ENCODE measurements at regions not wholly inside any gene's neighbourhood (a gene's known extent, or its start where the extent isn't known, plus 50 kb on each side); places are given as distances from the start of the nearest gene placed in this dataset.

DNA sequence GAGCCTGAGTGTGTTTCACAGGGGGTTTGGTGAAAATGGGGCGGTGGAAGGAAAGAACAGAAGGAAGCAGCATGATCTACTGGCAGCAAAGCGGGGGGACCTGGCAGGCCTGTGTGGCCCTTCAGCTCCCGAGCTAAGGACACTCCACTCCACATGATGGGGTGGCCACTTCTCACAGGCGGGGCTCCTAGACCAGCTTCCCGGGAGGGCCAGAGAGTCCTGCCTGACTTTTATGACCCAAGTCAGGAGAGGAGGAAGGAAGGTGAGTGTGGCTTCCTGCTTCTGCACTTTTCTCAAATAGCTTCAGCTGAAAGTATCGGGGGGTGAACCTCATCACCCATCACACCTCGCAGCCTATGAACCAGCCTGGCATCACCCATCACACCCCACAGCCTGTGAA lies 117.5 kb upstream of the AFDN start:
- TF ChIP-seq, protein P1, sequence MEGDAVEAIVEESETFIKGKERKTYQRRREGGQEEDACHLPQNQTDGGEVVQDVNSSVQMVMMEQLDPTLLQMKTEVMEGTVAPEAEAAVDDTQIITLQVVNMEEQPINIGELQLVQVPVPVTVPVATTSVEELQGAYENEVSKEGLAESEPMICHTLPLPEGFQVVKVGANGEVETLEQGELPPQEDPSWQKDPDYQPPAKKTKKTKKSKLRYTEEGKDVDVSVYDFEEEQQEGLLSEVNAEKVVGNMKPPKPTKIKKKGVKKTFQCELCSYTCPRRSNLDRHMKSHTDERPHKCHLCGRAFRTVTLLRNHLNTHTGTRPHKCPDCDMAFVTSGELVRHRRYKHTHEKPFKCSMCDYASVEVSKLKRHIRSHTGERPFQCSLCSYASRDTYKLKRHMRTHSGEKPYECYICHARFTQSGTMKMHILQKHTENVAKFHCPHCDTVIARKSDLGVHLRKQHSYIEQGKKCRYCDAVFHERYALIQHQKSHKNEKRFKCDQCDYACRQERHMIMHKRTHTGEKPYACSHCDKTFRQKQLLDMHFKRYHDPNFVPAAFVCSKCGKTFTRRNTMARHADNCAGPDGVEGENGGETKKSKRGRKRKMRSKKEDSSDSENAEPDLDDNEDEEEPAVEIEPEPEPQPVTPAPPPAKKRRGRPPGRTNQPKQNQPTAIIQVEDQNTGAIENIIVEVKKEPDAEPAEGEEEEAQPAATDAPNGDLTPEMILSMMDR (conservative IDR thresholded peaks at IDR 0.05; ENCODE audit: low read depth in 2 of 2), result no peak
- TF ChIP-seq POLR2AphosphoS5 (IDR thresholded peaks at IDR 0.05; ENCODE audit: low read depth) (no peak), EZH2 (IDR thresholded peaks at IDR 0.05; ENCODE audit: low read depth, unreplicated experiment) (no peak)
